GM20000 (cell line): ENCODE measurements at regions not wholly inside any gene's neighbourhood (a gene's known extent, or its start where the extent isn't known, plus 50 kb on each side); places are given as distances from the start of the nearest gene placed in this dataset.

Source experiments
- DNase-seq: peaks from one replicate; pipeline ENCODE4 v3.0.0; 2012; ENCODE audit warnings: low spot score
- CTCF ChIP-seq: IDR thresholded peaks from 2 replicates; pipeline ENCODE4 v1.5.1; 2012; ENCODE audit warnings: mild to moderate bottlenecking, control low read depth; ENCODE audit errors: extremely low read depth, missing control alignments

GRCh38 chr15:39367596-39367995 is 213.3 kb upstream of the THBS1 start:
- no peak for DNase-seq
- TF ChIP-seq CTCF = no peak

GRCh38 chr15:39369768-39370167 is 211.1 kb upstream of the THBS1 start:
- DNase-seq = no peak
- TF ChIP-seq CTCF = no peak

GRCh38 chr15:39376371-39376909 is 204.4 kb upstream of the THBS1 start:
- no peak for DNase-seq
- no peak for TF ChIP-seq CTCF

- no peak for DNase-seq
These were observed 199.4 kb upstream of the THBS1 start for GRCh38 chr15:39381517-39381916.

GRCh38 chr15:39388118-39388517 is 192.8 kb upstream of the THBS1 start:
- no peak for TF ChIP-seq CTCF
- DNase-seq = no peak

More at GRCh38 chr15:39381517-39381916, 199.4 kb upstream of the THBS1 start:
- TF ChIP-seq CTCF = no peak

- no peak for DNase-seq
- no peak for TF ChIP-seq CTCF
These were observed 189.6 kb upstream of the THBS1 start for GRCh38 chr15:39391230-39391629.

GRCh38 chr15:39392469-39393047 is 188.3 kb upstream of the THBS1 start:
- no peak for DNase-seq
- TF ChIP-seq CTCF = no peak
